ENCODE measurements at regions not wholly inside any gene's neighbourhood (a gene's known extent, or its start where the extent isn't known, plus 50 kb on each side); places are given as distances from the start of the nearest gene placed in this dataset.

DNA sequence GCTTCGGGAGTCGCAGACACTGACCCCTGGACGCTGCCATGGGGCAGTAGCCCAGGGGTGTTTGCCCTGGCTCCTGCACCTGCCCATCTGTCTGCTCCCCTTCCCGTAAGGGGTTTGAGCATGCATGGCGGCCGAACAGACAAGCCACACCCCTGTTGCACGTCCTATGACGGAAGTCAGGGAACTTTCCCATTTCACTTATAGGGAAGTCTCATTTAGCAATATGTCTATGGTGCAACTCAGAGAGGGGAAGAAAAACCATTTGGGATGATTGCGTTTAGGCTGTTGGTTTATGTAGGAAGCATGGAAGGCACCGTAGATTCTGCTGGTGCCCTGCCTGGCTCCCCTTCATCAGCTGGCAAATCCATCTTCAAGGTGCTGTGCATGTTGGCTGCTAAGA, 112.5 kb downstream of the HAPSTR1 start:
- H3K27ac Mint-ChIP-seq = no peak overlapping the region
- no peaks in the 10 kb centered on the region; the same call in 1 of the 2 replicates for H3K9me2 ChIP-seq (ENCODE audit: insufficient read depth)
- no peaks in the 10 kb centered on the region for H3K79me2 ChIP-seq (replicated peaks; ENCODE audit: insufficient read depth)
- H2AFZ ChIP-seq = no peak overlapping the region
- H3K4me1 Mint-ChIP-seq = no peaks in the 10 kb centered on the region
- ATAC-seq (no peak), DNase-seq (ENCODE audit: low spot score) (no peak)
- TF ChIP-seq ZNF331 (CRISPR knock-in tag; IDR thresholded peaks at IDR 0.05; ENCODE audit: low read depth) (no peak), EZH2phosphoT487 (IDR thresholded peaks at IDR 0.05; ENCODE audit: unreplicated experiment) (no peak)
- H3K4me3 ChIP-seq = no peak overlapping the region
- H3K4me1 ChIP-seq (ENCODE audit: insufficient read depth) = no peaks in the 10 kb centered on the region
- H3K4me2 ChIP-seq = no peak overlapping the region
- H3K27me3 Mint-ChIP-seq (ENCODE audit: insufficient read depth, low read depth, poor library complexity) = no peaks in the 10 kb centered on the region
- no peaks in the 10 kb centered on the region for H3K36me3 Mint-ChIP-seq (ENCODE audit: low read depth)
- no peaks in the 10 kb centered on the region for H4K20me1 ChIP-seq (replicated peaks; ENCODE audit: insufficient read depth)
- no peak overlapping the region for H3K27ac ChIP-seq (ENCODE audit: low read depth)
- H3K9me3 Mint-ChIP-seq = peaks cover 8% of the 10 kb centered on the region; the same call in 1 of the 3 replicates
- no peaks in the 10 kb centered on the region; the same call in 1 of the 2 replicates for H3K36me3 ChIP-seq (ENCODE audit: insufficient read depth)
- H3K27me3 ChIP-seq (ENCODE audit: insufficient read depth) = no peaks in the 10 kb centered on the region
- no peaks in the 10 kb centered on the region for H3F3A ChIP-seq (replicated peaks; ENCODE audit: low read depth)
- no peak overlapping the region for H3K4me3 Mint-ChIP-seq

DNA sequence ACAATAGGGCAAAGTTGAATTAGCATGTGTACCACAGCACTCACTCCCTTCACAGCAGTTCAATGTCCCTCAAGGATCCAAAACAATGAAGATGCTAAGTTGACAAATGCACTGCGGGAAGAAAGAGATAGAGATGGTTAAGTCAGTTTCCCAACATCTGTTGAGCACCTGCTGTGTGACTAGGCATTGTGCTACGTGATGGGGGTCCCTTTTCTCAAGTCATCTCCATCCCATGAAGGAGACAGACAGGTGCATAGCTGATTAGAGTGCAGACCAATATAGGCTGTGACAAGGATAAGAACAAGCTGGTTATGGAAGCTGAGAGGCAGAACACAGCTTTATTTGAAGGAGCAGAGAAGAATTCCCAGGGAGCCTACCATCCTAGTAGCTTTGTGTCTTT, 114.2 kb downstream of the HAPSTR1 start:
- Mint-ChIP-seq H3K9me3 (peaks cover 8% of the 10 kb centered on the region; the same call in 1 of the 3 replicates), H3K27me3 (ENCODE audit: insufficient read depth, low read depth, poor library complexity) (no peaks in the 10 kb centered on the region), H3K4me3 (no peak overlapping the region), H3K4me1 (no peaks in the 10 kb centered on the region), H3K36me3 (ENCODE audit: low read depth) (no peaks in the 10 kb centered on the region), H3K27ac (no peak overlapping the region)
- Histone ChIP-seq H3K27me3 (ENCODE audit: insufficient read depth) (no peaks in the 10 kb centered on the region), H4K20me1 (replicated peaks; ENCODE audit: insufficient read depth) (no peaks in the 10 kb centered on the region), H3K9me2 (ENCODE audit: insufficient read depth) (no peaks in the 10 kb centered on the region; the same call in 1 of the 2 replicates), H2AFZ (no peak overlapping the region), H3F3A (replicated peaks; ENCODE audit: low read depth) (no peaks in the 10 kb centered on the region), H3K79me2 (replicated peaks; ENCODE audit: insufficient read depth) (no peaks in the 10 kb centered on the region), H3K4me3 (no peak overlapping the region), H3K36me3 (ENCODE audit: insufficient read depth) (no peaks in the 10 kb centered on the region; the same call in 1 of the 2 replicates), H3K4me1 (ENCODE audit: insufficient read depth) (no peaks in the 10 kb centered on the region), H3K27ac (ENCODE audit: low read depth) (no peak overlapping the region), H3K4me2 (no peak overlapping the region)
- ATAC-seq = no peak
- no peak for DNase-seq (ENCODE audit: low spot score)
- TF ChIP-seq EZH2 (IDR thresholded peaks at IDR 0.05; ENCODE audit: low read depth, unreplicated experiment) = no peak
- no peak for TF ChIP-seq CREB1 (CRISPR knock-in tag; IDR thresholded peaks at IDR 0.05; ENCODE audit: low read depth)
- no peak for TF ChIP-seq STAT1 (IDR thresholded peaks at IDR 0.05; ENCODE audit: unreplicated experiment)
- no peak for TF ChIP-seq JUNB (IDR thresholded peaks at IDR 0.05; ENCODE audit: unreplicated experiment)
- TF ChIP-seq ZNF114 (CRISPR knock-in tag; IDR thresholded peaks at IDR 0.05) = no peak
- TF ChIP-seq, protein P1, sequence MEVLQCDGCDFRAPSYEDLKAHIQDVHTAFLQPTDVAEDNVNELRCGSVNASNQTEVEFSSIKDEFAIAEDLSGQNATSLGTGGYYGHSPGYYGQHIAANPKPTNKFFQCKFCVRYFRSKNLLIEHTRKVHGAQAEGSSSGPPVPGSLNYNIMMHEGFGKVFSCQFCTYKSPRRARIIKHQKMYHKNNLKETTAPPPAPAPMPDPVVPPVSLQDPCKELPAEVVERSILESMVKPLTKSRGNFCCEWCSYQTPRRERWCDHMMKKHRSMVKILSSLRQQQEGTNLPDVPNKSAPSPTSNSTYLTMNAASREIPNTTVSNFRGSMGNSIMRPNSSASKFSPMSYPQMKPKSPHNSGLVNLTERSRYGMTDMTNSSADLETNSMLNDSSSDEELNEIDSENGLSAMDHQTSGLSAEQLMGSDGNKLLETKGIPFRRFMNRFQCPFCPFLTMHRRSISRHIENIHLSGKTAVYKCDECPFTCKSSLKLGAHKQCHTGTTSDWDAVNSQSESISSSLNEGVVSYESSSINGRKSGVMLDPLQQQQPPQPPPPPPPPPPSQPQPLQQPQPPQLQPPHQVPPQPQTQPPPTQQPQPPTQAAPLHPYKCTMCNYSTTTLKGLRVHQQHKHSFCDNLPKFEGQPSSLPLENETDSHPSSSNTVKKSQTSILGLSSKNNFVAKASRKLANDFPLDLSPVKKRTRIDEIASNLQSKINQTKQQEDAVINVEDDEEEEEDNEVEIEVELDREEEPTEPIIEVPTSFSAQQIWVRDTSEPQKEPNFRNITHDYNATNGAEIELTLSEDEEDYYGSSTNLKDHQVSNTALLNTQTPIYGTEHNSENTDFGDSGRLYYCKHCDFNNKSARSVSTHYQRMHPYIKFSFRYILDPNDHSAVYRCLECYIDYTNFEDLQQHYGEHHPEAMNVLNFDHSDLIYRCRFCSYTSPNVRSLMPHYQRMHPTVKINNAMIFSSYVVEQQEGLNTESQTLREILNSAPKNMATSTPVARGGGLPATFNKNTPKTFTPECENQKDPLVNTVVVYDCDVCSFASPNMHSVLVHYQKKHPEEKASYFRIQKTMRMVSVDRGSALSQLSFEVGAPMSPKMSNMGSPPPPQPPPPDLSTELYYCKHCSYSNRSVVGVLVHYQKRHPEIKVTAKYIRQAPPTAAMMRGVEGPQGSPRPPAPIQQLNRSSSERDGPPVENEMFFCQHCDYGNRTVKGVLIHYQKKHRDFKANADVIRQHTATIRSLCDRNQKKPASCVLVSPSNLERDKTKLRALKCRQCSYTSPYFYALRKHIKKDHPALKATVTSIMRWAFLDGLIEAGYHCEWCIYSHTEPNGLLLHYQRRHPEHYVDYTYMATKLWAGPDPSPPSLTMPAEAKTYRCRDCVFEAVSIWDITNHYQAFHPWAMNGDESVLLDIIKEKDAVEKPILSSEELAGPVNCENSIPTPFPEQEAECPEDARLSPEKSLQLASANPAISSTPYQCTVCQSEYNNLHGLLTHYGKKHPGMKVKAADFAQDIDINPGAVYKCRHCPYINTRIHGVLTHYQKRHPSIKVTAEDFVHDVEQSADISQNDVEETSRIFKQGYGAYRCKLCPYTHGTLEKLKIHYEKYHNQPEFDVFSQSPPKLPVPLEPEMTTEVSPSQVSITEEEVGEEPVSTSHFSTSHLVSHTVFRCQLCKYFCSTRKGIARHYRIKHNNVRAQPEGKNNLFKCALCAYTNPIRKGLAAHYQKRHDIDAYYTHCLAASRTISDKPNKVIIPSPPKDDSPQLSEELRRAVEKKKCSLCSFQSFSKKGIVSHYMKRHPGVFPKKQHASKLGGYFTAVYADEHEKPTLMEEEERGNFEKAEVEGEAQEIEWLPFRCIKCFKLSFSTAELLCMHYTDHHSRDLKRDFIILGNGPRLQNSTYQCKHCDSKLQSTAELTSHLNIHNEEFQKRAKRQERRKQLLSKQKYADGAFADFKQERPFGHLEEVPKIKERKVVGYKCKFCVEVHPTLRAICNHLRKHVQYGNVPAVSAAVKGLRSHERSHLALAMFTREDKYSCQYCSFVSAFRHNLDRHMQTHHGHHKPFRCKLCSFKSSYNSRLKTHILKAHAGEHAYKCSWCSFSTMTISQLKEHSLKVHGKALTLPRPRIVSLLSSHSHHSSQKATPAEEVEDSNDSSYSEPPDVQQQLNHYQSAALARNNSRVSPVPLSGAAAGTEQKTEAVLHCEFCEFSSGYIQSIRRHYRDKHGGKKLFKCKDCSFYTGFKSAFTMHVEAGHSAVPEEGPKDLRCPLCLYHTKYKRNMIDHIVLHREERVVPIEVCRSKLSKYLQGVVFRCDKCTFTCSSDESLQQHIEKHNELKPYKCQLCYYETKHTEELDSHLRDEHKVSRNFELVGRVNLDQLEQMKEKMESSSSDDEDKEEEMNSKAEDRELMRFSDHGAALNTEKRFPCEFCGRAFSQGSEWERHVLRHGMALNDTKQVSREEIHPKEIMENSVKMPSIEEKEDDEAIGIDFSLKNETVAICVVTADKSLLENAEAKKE (CRISPR knock-in tag; IDR thresholded peaks at IDR 0.05) = no peak
- no peak for TF ChIP-seq ZNF331 (CRISPR knock-in tag; IDR thresholded peaks at IDR 0.05; ENCODE audit: low read depth)
- no peak for TF ChIP-seq POLR2AphosphoS5 (IDR thresholded peaks at IDR 0.05; ENCODE audit: low read depth)
- TF ChIP-seq, protein P2, sequence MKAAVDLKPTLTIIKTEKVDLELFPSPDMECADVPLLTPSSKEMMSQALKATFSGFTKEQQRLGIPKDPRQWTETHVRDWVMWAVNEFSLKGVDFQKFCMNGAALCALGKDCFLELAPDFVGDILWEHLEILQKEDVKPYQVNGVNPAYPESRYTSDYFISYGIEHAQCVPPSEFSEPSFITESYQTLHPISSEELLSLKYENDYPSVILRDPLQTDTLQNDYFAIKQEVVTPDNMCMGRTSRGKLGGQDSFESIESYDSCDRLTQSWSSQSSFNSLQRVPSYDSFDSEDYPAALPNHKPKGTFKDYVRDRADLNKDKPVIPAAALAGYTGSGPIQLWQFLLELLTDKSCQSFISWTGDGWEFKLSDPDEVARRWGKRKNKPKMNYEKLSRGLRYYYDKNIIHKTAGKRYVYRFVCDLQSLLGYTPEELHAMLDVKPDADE (IDR thresholded peaks at IDR 0.05) = no peak
- TF ChIP-seq, protein P3, sequence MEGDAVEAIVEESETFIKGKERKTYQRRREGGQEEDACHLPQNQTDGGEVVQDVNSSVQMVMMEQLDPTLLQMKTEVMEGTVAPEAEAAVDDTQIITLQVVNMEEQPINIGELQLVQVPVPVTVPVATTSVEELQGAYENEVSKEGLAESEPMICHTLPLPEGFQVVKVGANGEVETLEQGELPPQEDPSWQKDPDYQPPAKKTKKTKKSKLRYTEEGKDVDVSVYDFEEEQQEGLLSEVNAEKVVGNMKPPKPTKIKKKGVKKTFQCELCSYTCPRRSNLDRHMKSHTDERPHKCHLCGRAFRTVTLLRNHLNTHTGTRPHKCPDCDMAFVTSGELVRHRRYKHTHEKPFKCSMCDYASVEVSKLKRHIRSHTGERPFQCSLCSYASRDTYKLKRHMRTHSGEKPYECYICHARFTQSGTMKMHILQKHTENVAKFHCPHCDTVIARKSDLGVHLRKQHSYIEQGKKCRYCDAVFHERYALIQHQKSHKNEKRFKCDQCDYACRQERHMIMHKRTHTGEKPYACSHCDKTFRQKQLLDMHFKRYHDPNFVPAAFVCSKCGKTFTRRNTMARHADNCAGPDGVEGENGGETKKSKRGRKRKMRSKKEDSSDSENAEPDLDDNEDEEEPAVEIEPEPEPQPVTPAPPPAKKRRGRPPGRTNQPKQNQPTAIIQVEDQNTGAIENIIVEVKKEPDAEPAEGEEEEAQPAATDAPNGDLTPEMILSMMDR (conservative IDR thresholded peaks at IDR 0.05; ENCODE audit: low read depth in 2 of 2) = no peak
- TF ChIP-seq NANOG (IDR thresholded peaks at IDR 0.05; ENCODE audit: borderline replicate concordance) = no peak
